Endothelial cell (in vitro differentiated cells): ENCODE measurements at regions not wholly inside any gene's neighbourhood (a gene's known extent, or its start where the extent isn't known, plus 50 kb on each side); places are given as distances from the start of the nearest gene placed in this dataset.

Source experiments
- DNase-seq: peaks from one replicate; pipeline ENCODE4 v3.0.0; 2021; ENCODE audit warnings: low spot score
- H3K27ac Mint-ChIP-seq: one replicate; pipeline ENCODE4 v1.8.0; 2021; ENCODE audit warnings: mixed read lengths, inconsistent platforms; ENCODE audit not compliant: unreplicated experiment
- H3K27me3 Mint-ChIP-seq: one replicate; pipeline ENCODE4 v1.8.0; 2021; ENCODE audit warnings: mild to moderate bottlenecking, moderate library complexity, mixed read lengths, inconsistent platforms; ENCODE audit not compliant: unreplicated experiment
- H3K36me3 Mint-ChIP-seq: one replicate; pipeline ENCODE4 v1.8.0; 2021; ENCODE audit warnings: mild to moderate bottlenecking, low read depth, mixed read lengths, inconsistent platforms; ENCODE audit not compliant: unreplicated experiment
- H3K4me1 Mint-ChIP-seq: one replicate; pipeline ENCODE4 v1.8.0; 2021; ENCODE audit warnings: mild to moderate bottlenecking, mixed read lengths, inconsistent platforms; ENCODE audit not compliant: unreplicated experiment
- H3K4me3 Mint-ChIP-seq: one replicate; pipeline ENCODE4 v1.8.0; 2021; ENCODE audit warnings: mild to moderate bottlenecking, mixed read lengths, inconsistent platforms; ENCODE audit not compliant: unreplicated experiment
- H3K9me3 Mint-ChIP-seq: one replicate; pipeline ENCODE4 v1.8.0; 2021; ENCODE audit warnings: mixed read lengths, inconsistent platforms; ENCODE audit not compliant: unreplicated experiment
- TF ChIP-seq, protein P1 (sequence below): fragments of 200-600 bp; sonication (generic); IDR thresholded peaks from one replicate; pipeline ENCODE4 v1.5.0; 2021; ENCODE audit warnings: antibody characterized with exemption; ENCODE audit not compliant: unreplicated experiment

DNA sequence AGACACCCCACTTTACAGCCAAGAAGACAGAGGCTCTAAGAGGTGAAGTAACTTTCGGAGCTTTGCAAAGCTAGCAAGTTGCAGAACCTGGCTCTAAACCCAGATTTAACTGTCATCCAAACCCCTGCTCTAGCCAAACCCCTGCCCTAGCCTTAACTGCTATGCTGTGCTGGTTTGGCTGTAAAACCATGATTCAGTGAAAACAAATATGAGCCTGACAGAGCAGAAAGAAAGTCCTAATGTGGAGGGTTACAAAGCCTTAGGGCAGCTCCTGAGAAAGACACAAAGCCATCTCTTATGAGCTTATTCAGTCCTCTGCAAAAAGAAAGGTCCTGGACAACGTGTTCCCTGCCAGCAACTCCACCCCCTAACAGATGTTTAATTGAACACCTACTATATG lies 172.8 kb downstream of the KATNAL1 start:
- Mint-ChIP-seq H3K27ac (no peak overlapping the region), H3K4me3 (no peak overlapping the region), H3K36me3 (no peaks in the 10 kb centered on the region), H3K27me3 (peaks cover 2% of the 10 kb centered on the region), H3K9me3 (no peaks in the 10 kb centered on the region), H3K4me1 (peaks cover 6% of the 10 kb centered on the region)
- TF ChIP-seq, protein P1, sequence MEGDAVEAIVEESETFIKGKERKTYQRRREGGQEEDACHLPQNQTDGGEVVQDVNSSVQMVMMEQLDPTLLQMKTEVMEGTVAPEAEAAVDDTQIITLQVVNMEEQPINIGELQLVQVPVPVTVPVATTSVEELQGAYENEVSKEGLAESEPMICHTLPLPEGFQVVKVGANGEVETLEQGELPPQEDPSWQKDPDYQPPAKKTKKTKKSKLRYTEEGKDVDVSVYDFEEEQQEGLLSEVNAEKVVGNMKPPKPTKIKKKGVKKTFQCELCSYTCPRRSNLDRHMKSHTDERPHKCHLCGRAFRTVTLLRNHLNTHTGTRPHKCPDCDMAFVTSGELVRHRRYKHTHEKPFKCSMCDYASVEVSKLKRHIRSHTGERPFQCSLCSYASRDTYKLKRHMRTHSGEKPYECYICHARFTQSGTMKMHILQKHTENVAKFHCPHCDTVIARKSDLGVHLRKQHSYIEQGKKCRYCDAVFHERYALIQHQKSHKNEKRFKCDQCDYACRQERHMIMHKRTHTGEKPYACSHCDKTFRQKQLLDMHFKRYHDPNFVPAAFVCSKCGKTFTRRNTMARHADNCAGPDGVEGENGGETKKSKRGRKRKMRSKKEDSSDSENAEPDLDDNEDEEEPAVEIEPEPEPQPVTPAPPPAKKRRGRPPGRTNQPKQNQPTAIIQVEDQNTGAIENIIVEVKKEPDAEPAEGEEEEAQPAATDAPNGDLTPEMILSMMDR: no peak
- DNase-seq: no peak

DNA sequence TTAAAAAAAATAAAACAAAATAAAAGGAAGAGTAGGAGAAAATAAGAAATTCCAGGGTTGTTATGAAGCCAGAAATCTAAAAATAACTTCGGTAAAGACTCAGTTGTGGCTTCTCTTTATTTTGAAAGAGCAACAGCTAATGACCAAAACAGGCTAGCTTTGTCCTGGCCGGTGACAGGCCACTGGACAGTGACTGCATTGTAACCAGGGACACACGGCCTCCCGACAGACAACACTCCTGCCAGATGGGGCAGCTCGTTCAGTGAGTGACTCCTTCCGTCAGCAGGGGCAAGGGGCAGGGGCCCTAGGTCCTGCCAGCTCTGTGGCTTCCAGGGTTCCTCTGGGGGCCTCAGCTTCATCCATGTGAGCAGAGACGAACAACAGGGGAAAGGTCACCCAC lies 173.4 kb downstream of the KATNAL1 start:
- H3K4me1 Mint-ChIP-seq: peaks cover 6% of the 10 kb centered on the region
- H3K27ac Mint-ChIP-seq: no peak overlapping the region
- peaks cover 2% of the 10 kb centered on the region for H3K27me3 Mint-ChIP-seq
- no peaks in the 10 kb centered on the region for H3K36me3 Mint-ChIP-seq
- no peaks in the 10 kb centered on the region for H3K9me3 Mint-ChIP-seq
- no peak overlapping the region for H3K4me3 Mint-ChIP-seq
- DNase-seq: no peak
- TF ChIP-seq, protein P1: no peak

DNA sequence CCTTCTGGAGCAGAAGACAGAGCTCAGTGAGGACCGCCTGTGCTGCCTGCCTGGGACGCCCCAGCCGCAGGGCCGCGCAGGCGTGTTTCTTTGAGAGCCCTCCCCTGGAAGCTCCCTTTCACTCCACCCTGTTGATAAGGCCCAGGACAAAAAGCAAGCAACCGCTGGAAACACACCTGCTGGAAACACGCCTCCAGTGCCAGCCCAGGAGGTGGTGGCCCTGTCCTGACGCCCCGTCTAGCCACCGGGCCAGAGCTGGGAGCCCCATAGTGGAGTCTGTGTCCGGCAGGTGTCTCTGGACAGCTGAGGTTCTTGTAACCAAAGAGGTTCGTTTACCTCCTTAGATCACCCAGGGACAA lies 173.8 kb downstream of the KATNAL1 start:
- Mint-ChIP-seq H3K36me3 (no peaks in the 10 kb centered on the region), H3K4me3 (no peak overlapping the region), H3K27me3 (peaks cover 2% of the 10 kb centered on the region), H3K27ac (no peak overlapping the region), H3K9me3 (no peaks in the 10 kb centered on the region), H3K4me1 (peaks cover 6% of the 10 kb centered on the region)
- TF ChIP-seq, protein P1: no peak
- no peak for DNase-seq

DNA sequence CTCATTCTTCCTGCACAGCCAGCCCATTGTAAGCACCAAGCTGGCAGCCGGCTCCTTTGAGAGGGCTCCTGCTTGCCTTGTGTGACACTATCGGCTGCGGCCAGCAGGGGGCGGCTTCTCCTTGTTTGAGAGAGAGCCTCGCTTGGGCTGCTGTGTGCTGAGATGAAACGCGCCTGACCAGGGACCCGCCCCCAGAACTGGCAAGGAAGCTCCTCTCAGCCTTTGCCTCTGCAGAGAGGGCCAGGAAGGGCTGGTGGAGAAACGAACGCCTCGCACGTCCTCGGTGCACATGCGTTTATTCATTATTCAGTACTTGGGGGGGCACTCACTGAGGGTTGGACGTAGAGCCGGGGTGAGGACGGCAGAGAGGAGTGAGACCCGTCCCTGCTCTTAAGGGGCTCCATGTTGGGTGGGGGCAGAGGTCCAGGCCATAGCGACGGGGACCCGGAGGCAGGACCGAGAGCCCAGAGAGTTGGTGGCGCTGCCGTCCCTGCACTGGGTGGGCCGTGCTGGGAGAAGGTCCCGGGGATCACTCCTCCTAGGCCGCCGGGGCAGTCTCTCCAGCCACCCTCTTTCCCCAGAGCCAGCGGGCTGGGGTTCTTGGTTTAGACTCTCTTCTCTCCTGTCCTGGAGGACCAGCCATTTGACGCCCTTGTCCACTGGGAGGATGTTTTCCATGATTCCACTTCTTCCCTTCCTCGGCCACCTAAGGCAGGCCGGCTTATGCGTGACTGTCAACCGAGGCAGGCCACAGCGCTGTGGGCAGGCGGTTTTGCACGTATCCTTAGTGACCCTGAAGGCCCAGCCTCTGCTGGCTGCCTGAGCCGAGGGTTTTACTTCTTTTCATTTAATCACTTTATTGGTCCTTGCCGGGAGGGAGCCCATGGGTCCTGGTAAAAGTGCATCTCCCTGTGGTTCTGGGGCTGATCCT lies 174.5 kb downstream of the KATNAL1 start:
- Mint-ChIP-seq H3K27me3 (no peaks in the 10 kb centered on the region), H3K4me3 (no peak overlapping the region), H3K36me3 (no peaks in the 10 kb centered on the region), H3K9me3 (no peaks in the 10 kb centered on the region), H3K4me1 (peaks cover under 1% of the 10 kb centered on the region), H3K27ac (no peak overlapping the region)
- peak; percentile 100 for DNase-seq
- TF ChIP-seq, protein P1: peak; percentile 95

DNA sequence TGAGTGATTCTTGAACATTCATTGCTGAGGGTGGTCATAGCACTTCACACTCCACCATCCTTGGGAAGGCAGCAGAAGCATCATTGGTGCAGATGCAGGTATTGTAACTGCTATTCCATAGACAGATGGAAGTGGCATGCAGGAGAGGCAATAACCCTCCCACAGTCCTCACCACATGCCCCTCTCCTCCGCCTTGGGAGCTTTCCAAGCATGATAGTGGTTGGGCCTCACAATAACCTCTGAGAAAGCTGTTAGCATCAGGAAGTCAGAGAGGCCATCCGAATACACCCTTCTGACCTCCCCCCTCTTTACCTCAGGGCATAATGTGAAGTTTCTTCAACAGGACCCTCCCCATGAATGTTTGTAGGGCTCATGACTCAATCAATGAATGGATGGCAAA lies 177.9 kb downstream of the KATNAL1 start:
- Mint-ChIP-seq H3K27ac (no peak overlapping the region), H3K4me3 (no peak overlapping the region), H3K27me3 (peaks cover 3% of the 10 kb centered on the region), H3K4me1 (no peaks in the 10 kb centered on the region), H3K9me3 (no peaks in the 10 kb centered on the region), H3K36me3 (no peaks in the 10 kb centered on the region)
- TF ChIP-seq, protein P1: no peak
- no peak for DNase-seq
